CD4-positive, alpha-beta T cell treated with Interleukin-10 for 1 hour (primary cell): ENCODE measurements at regions not wholly inside any gene's neighbourhood (a gene's known extent, or its start where the extent isn't known, plus 50 kb on each side); places are given as distances from the start of the nearest gene placed in this dataset.

Experiments
- DNase-seq: peaks from one replicate; pipeline ENCODE4 v3.0.0-alpha.2; 2020

DNA sequence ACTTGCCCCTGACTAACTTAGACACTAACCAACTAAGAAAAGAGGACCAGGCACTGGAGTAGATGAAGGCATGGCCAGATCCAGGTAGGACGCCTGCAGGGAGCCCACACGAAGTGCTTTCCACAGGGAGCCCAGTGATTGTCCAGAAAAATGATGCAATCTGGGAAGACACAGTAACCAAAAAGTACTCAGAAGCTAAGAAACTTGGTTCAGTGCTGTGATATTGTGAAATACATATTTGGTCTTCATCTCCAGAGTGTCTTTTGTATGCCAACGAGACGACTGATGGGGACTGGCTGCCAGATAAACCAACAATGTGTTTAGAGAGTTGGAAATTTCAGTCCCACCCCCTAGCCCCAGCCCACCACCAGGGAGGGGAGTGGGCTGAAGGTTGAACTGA, 135.0 kb downstream of the SP3 start:
- DNase-seq = no peak

DNA sequence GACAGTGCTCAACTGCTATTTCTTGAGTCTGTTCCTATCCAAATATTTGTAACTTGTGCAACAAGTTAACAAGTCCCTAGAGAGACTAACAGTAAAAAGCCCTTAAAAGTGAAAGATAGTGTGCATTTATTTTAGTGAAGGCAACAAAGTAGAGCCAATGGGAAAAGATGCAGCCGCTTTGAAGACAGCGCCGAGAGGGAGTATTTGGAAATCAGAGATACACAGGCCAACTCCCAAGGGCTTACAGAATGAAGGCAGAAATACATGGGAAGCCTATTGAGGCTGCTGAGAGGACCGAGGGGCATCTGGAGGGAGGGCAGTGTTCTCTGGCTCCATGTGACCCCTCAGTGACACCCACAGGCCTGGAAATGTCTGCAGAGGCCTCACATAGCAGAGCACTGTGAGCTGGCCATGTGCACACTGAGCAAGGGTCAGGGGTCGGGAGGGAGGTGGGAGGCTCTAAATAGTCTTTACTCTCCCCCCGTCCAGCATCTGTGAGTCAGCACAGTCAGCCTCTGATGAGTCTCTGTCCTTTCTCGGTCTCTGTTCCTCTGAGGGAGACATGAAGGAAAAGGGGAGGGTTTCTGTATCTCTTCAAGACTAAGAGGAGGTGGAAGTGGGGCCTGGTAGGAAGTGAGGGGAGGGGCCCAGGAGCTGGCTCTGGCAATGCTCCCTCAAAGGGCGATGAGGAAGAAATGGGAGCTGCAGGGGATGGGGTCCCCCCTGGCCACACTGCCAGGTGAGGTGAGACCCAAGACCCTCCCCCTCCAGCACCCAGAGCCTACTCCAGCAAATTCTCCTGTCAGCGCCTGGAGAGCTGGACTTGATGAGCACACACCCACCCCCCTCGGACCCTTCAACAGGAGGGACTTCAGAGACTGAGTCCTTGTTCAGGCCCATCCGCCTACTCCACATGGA, 133.6 kb downstream of the SP3 start:
- no peak for DNase-seq

DNA sequence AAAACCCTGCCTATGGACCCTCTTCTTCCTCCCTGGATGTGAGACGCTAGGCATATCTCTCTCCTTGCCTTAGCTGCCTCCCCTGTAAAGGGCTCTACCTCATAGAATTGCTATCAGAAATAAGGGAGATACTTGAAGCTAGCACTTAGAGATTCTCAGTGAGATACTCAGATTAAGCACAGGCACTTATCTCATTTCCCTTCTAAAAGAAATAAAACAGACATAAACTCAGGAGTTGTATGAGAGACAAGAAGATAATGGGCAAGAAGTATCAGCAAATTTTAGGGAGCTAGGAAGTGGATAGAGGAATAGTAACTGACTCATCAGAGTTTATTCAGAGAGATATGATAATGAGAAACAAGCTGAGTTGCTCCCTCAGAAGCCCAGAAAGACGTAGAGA, 131.0 kb downstream of the SP3 start:
- no peak for DNase-seq

- DNase-seq = no peak
Observed at GRCh38 chr2:173835726-173836125, 129.4 kb downstream of the SP3 start.

DNA sequence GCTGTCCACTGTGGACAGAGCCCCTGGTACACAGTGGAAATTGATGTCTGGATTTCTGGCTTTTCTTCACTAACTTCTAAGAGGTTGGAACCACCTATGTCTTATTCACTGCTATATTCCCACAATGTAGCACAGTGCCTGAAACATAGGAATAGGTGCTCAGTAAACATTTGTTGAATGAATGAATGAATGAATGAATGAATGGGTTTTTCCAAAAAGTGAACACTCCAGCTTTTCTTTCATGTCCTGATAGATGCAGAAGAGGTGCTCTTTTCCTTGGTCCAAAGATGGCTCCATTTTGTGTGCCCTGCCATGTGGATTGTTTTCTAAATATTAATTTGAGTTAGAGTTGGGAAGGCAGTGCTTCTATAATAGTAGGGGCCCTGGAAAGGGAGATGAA, 124.1 kb downstream of the SP3 start:
- no peak for DNase-seq

DNA sequence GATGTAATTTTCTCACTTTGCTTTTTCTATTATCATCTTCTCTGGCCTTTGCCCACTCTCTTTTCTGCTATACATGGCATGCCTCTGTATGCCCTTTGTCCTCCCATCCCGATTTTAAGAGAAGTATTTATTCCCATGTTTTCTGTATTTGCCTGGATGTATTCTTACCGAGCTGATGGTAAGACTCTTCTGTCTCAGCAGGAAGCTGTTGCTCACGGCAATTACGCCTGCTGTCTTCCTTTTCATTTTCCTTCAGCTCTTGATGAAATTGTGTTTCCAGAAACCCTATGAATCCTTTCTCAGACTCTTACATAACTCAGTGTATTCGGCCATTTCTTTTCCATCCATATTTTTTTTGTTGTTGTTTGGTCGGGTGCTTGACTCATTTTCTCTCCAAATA, 121.6 kb downstream of the SP3 start:
- DNase-seq = no peak

GRCh38 chr2:173851141-173851641, 114.0 kb downstream of the SP3 start:
- DNase-seq = no peak

GRCh38 chr2:173854141-173854540, 111.0 kb downstream of the SP3 start:
- DNase-seq = no peak

GRCh38 chr2:173854840-173855239, 110.3 kb downstream of the SP3 start:
- no peak for DNase-seq

- no peak for DNase-seq
Observed at GRCh38 chr2:173855661-173856060, 109.5 kb downstream of the SP3 start.
